GM23338 (cell line): ENCODE measurements at regions not wholly inside any gene's neighbourhood (a gene's known extent, or its start where the extent isn't known, plus 50 kb on each side); places are given as distances from the start of the nearest gene placed in this dataset.

Experiments used
- ATAC-seq: fragments of 200-7000 bp; cut with Tn5 transposase; 3 replicates; pipeline ENCODE4 v1.9.1; 2020
- DNase-seq: peaks from one replicate; pipeline ENCODE4 v3.0.0-alpha.2; 2015; ENCODE audit warnings: low spot score
- H2AFZ ChIP-seq: fragments of 200-600 bp; sonication (generic); 2 replicates; pipeline ENCODE4 v1.8.0; 2016; ENCODE audit warnings: antibody characterized with exemption, mild to moderate bottlenecking, moderate library complexity
- H3F3A ChIP-seq: fragments of 200-600 bp; sonication (generic); replicated peaks from 2 replicates; pipeline ENCODE4 v1.8.0; 2017; ENCODE audit warnings: antibody characterized with exemption, mixed run types, low read depth
- H3K27ac ChIP-seq: fragments of 200-600 bp; sonication (generic); 2 replicates; pipeline ENCODE4 v1.6.1; 2016; ENCODE audit warnings: low read depth
- H3K27me3 ChIP-seq: fragments of 200-600 bp; sonication (generic); 2 replicates; pipeline ENCODE4 v1.8.0; 2016; ENCODE audit warnings: mild to moderate bottlenecking, mixed run types, moderate library complexity; ENCODE audit not compliant: insufficient read depth
- H3K36me3 ChIP-seq: fragments of 200-600 bp; sonication (generic); 2 replicates; pipeline ENCODE4 v1.8.0; 2016; ENCODE audit warnings: mild to moderate bottlenecking; ENCODE audit not compliant: insufficient read depth
- H3K4me1 ChIP-seq: fragments of 200-600 bp; sonication (generic); 2 replicates; pipeline ENCODE4 v1.8.0; 2016; ENCODE audit warnings: mild to moderate bottlenecking, moderate library complexity; ENCODE audit not compliant: insufficient read depth
- H3K4me2 ChIP-seq: fragments of 200-600 bp; sonication (generic); 2 replicates; pipeline ENCODE4 v1.7.1; 2017; ENCODE audit warnings: mixed run types
- H3K4me3 ChIP-seq: fragments of 200-600 bp; sonication (generic); 2 replicates; pipeline ENCODE4 v1.6.1; 2016; ENCODE audit warnings: mixed run types
- H3K79me2 ChIP-seq: fragments of 200-600 bp; sonication (generic); replicated peaks from 2 replicates; pipeline ENCODE4 v1.8.0; 2017; ENCODE audit warnings: mild to moderate bottlenecking; ENCODE audit not compliant: insufficient read depth
- H3K9me2 ChIP-seq: fragments of 200-600 bp; sonication (generic); 2 replicates; pipeline ENCODE4 v1.8.0; 2017; ENCODE audit not compliant: insufficient read depth
- H4K20me1 ChIP-seq: fragments of 200-600 bp; sonication (generic); replicated peaks from 2 replicates; pipeline ENCODE4 v1.8.0; 2017; ENCODE audit warnings: mild to moderate bottlenecking; ENCODE audit not compliant: insufficient read depth
- H3K27ac Mint-ChIP-seq: 2 replicates; pipeline ENCODE4 v1.8.0; 2020; ENCODE audit warnings: inconsistent platforms, mild to moderate bottlenecking, moderate library complexity, mixed read lengths
- H3K27me3 Mint-ChIP-seq: 3 replicates; pipeline ENCODE4 v1.8.0; 2022; ENCODE audit warnings: low read depth, mild to moderate bottlenecking, moderate library complexity, mixed read lengths, inconsistent platforms; ENCODE audit not compliant: insufficient read depth, poor library complexity
- H3K36me3 Mint-ChIP-seq: 3 replicates; pipeline ENCODE4 v1.8.0; 2021; ENCODE audit warnings: low read depth, mild to moderate bottlenecking, inconsistent platforms, moderate library complexity, mixed read lengths
- H3K4me1 Mint-ChIP-seq: 3 replicates; pipeline ENCODE4 v1.8.0; 2020; ENCODE audit warnings: mild to moderate bottlenecking, inconsistent platforms, mixed read lengths
- H3K4me3 Mint-ChIP-seq: 3 replicates; pipeline ENCODE4 v1.8.0; 2021; ENCODE audit warnings: moderate library complexity, mild to moderate bottlenecking, inconsistent platforms, mixed read lengths
- H3K9me3 Mint-ChIP-seq: 3 replicates; pipeline ENCODE4 v1.8.0; 2020; ENCODE audit warnings: moderate library complexity, mild to moderate bottlenecking, inconsistent platforms, mixed read lengths
- CTCF ChIP-seq, 2 experiments: fragments of 200-600 bp in 1 of 2; sonication (generic) in 1 of 2; conservative IDR thresholded peaks; 2 replicates each; pipeline versions ENCODE4 v1.5.1 to v1.6.1; 2016 to 2017; ENCODE audit warnings: antibody characterized with exemption in 2 of 2, low read depth in 2 of 2, mild to moderate bottlenecking in 2 of 2, moderate library complexity in 1 of 2
- EZH2 ChIP-seq: fragments of 200-600 bp; sonication (generic); IDR thresholded peaks from one replicate; pipeline ENCODE4 v1.8.0; 2017; ENCODE audit warnings: antibody characterized with exemption, mild to moderate bottlenecking, low read depth; ENCODE audit not compliant: unreplicated experiment
- EZH2phosphoT487 ChIP-seq: fragments of 200-600 bp; sonication (generic); IDR thresholded peaks from one replicate; pipeline ENCODE4 v1.8.1; 2018; ENCODE audit warnings: antibody characterized with exemption; ENCODE audit not compliant: unreplicated experiment
- JUNB ChIP-seq: IDR thresholded peaks from one replicate; pipeline ENCODE4 v1.6.1; 2016; ENCODE audit warnings: antibody characterized with exemption; ENCODE audit not compliant: unreplicated experiment
- NANOG ChIP-seq: IDR thresholded peaks from 2 replicates; pipeline ENCODE4 v1.6.1; 2016; ENCODE audit warnings: antibody characterized with exemption, borderline replicate concordance
- STAT1 ChIP-seq: IDR thresholded peaks from one replicate; pipeline ENCODE4 v1.6.1; 2016; ENCODE audit warnings: antibody characterized with exemption; ENCODE audit not compliant: unreplicated experiment
- ZNF114 ChIP-seq: fragments of 250-450 bp; sonication (Bioruptor Pico); IDR thresholded peaks from 2 replicates; pipeline ENCODE4 v1.5.0; 2020; ENCODE audit warnings: mild to moderate bottlenecking, moderate library complexity
- ZNF462 ChIP-seq: fragments of 250-450 bp; sonication (Bioruptor Pico); IDR thresholded peaks from 2 replicates; pipeline ENCODE4 v1.5.0; 2020; ENCODE audit warnings: mild to moderate bottlenecking, moderate library complexity

GRCh38 chr14:49250517-49250916 lies 335.7 kb downstream of the RPS29 start (continued):
- TF ChIP-seq ZNF462 (CRISPR knock-in tag) (no peak), NANOG (no peak), CTCF (conservative IDR thresholded peaks at IDR 0.05; ENCODE audit: low read depth in 2 of 2) (no peak), EZH2 (no peak), ZNF114 (no peak)

GRCh38 chr14:49250109-49250508 lies 336.1 kb downstream of the RPS29 start:
- no peak for DNase-seq
- Histone ChIP-seq H3K4me3 (no peak overlapping the region), H3K4me2 (no peak overlapping the region), H3K27ac (no peak overlapping the region), H3K4me1 (no peaks in the 10 kb centered on the region; the same call in 1 of the 2 replicates), H3K36me3 (no peaks in the 10 kb centered on the region), H4K20me1 (no peaks in the 10 kb centered on the region), H3K27me3 (no peaks in the 10 kb centered on the region), H3K9me2 (peaks cover 14% of the 10 kb centered on the region), H3K79me2 (no peaks in the 10 kb centered on the region), H2AFZ (no peak overlapping the region), H3F3A (no peaks in the 10 kb centered on the region)
- Mint-ChIP-seq H3K27me3 (no peaks in the 10 kb centered on the region), H3K36me3 (no peaks in the 10 kb centered on the region), H3K4me3 (no peak overlapping the region), H3K27ac (no peak overlapping the region), H3K9me3 (0 out of 3 replicates have a peak, but pooled peaks cover 3% of the 10 kb centered on the region), H3K4me1 (no peaks in the 10 kb centered on the region; the same call in 2 of the 3 replicates)
- TF ChIP-seq STAT1 (no peak), EZH2phosphoT487 (no peak), NANOG (no peak), CTCF (conservative IDR thresholded peaks at IDR 0.05; ENCODE audit: low read depth in 2 of 2) (no peak), EZH2 (no peak), JUNB (no peak)
- ATAC-seq: no peak
